Endothelial cell (in vitro differentiated cells): ENCODE measurements at regions not wholly inside any gene's neighbourhood (a gene's known extent, or its start where the extent isn't known, plus 50 kb on each side); places are given as distances from the start of the nearest gene placed in this dataset.

Experiments used
- DNase-seq: peaks from one replicate; pipeline ENCODE4 v3.0.0; 2021; ENCODE audit warnings: low spot score
- H3K27ac Mint-ChIP-seq: one replicate; pipeline ENCODE4 v1.8.0; 2021; ENCODE audit warnings: mixed read lengths, inconsistent platforms; ENCODE audit not compliant: unreplicated experiment
- H3K27me3 Mint-ChIP-seq: one replicate; pipeline ENCODE4 v1.8.0; 2021; ENCODE audit warnings: mild to moderate bottlenecking, moderate library complexity, mixed read lengths, inconsistent platforms; ENCODE audit not compliant: unreplicated experiment
- H3K36me3 Mint-ChIP-seq: one replicate; pipeline ENCODE4 v1.8.0; 2021; ENCODE audit warnings: mild to moderate bottlenecking, low read depth, mixed read lengths, inconsistent platforms; ENCODE audit not compliant: unreplicated experiment
- H3K4me1 Mint-ChIP-seq: one replicate; pipeline ENCODE4 v1.8.0; 2021; ENCODE audit warnings: mild to moderate bottlenecking, mixed read lengths, inconsistent platforms; ENCODE audit not compliant: unreplicated experiment
- H3K4me3 Mint-ChIP-seq: one replicate; pipeline ENCODE4 v1.8.0; 2021; ENCODE audit warnings: mild to moderate bottlenecking, mixed read lengths, inconsistent platforms; ENCODE audit not compliant: unreplicated experiment
- H3K9me3 Mint-ChIP-seq: one replicate; pipeline ENCODE4 v1.8.0; 2021; ENCODE audit warnings: mixed read lengths, inconsistent platforms; ENCODE audit not compliant: unreplicated experiment
- CTCF ChIP-seq: fragments of 200-600 bp; sonication (generic); IDR thresholded peaks from one replicate; pipeline ENCODE4 v1.5.0; 2021; ENCODE audit warnings: antibody characterized with exemption; ENCODE audit not compliant: unreplicated experiment

GRCh38 chr7:50962962-50963374 is 180.3 kb upstream of the GRB10 start:
- Mint-ChIP-seq H3K4me3 (no peak overlapping the region), H3K27me3 (peaks cover 12% of the 10 kb centered on the region)
- no peak for DNase-seq

GRCh38 chr7:50962281-50962883 is 179.7 kb upstream of the GRB10 start:
- Mint-ChIP-seq H3K36me3 (peaks cover 4% of the 10 kb centered on the region), H3K27me3 (peaks cover 12% of the 10 kb centered on the region), H3K4me3 (no peak overlapping the region), H3K9me3 (peaks cover 7% of the 10 kb centered on the region), H3K27ac (no peak overlapping the region), H3K4me1 (peaks cover 9% of the 10 kb centered on the region)
- DNase-seq = no peak
- TF ChIP-seq CTCF = no peak

More at GRCh38 chr7:50962962-50963374, 180.3 kb upstream of the GRB10 start:
- Mint-ChIP-seq H3K36me3 (peaks cover 4% of the 10 kb centered on the region), H3K9me3 (peaks cover 8% of the 10 kb centered on the region), H3K27ac (no peak overlapping the region), H3K4me1 (peaks cover 4% of the 10 kb centered on the region)
- no peak for TF ChIP-seq CTCF

- peaks cover 13% of the 10 kb centered on the region for H3K4me1 Mint-ChIP-seq
- H3K4me3 Mint-ChIP-seq = no peak overlapping the region
- H3K9me3 Mint-ChIP-seq = no peaks in the 10 kb centered on the region
- peaks cover 8% of the 10 kb centered on the region for H3K36me3 Mint-ChIP-seq
- H3K27ac Mint-ChIP-seq = no peak overlapping the region
- no peak for DNase-seq
- TF ChIP-seq CTCF = no peak
- peaks cover 16% of the 10 kb centered on the region for H3K27me3 Mint-ChIP-seq
Observed at GRCh38 chr7:50960621-50961310, 178.1 kb upstream of the GRB10 start.

GRCh38 chr7:50959991-50960390 is 177.3 kb upstream of the GRB10 start:
- DNase-seq = no peak
- Mint-ChIP-seq H3K9me3 (no peaks in the 10 kb centered on the region), H3K4me3 (no peak overlapping the region), H3K36me3 (peaks cover 13% of the 10 kb centered on the region), H3K27me3 (peaks cover 16% of the 10 kb centered on the region), H3K27ac (no peak overlapping the region), H3K4me1 (peaks cover 14% of the 10 kb centered on the region)
- TF ChIP-seq CTCF = no peak

DNA sequence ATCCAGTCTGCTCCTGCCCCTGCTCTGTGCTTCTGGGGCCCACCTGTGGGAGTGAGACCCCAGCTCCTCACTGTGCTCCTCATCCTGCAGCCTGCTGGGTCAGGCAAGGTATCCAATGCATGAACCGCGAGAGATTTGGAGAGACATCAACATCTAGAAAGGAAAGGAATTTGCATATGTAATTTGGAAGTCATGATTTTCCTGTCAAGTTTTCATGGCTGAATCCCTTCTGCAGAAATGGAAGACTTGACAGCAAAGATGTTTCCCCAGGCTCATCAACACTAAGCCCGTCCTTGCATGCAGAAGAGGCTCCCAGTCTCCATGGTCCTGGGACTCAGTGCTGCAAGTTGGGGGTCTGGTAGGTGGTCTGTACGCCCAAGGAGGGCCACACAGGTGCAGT is 176.9 kb upstream of the GRB10 start:
- DNase-seq = no peak
- no peak overlapping the region for H3K4me3 Mint-ChIP-seq
- H3K36me3 Mint-ChIP-seq = peaks cover 13% of the 10 kb centered on the region
- H3K4me1 Mint-ChIP-seq = peaks cover 18% of the 10 kb centered on the region
- H3K27me3 Mint-ChIP-seq = peaks cover 16% of the 10 kb centered on the region
- H3K9me3 Mint-ChIP-seq = no peaks in the 10 kb centered on the region
- H3K27ac Mint-ChIP-seq = no peak overlapping the region
- no peak for TF ChIP-seq CTCF
